Left cardiac atrium (tissue), 4 donors: ENCODE measurements at regions not wholly inside any gene's neighbourhood (a gene's known extent, or its start where the extent isn't known, plus 50 kb on each side); places are given as distances from the start of the nearest gene placed in this dataset.

Source experiments
- ATAC-seq, 2 donors: fragments of 200-7000 bp; cut with Tn5 transposase; one replicate each; pipeline ENCODE4 v1.9.1; 2020; ENCODE audit warnings: mild to moderate bottlenecking in 2 of 2, moderate library complexity in 2 of 2
- DNase-seq: peaks from one replicate; pipeline ENCODE4 v3.0.0-alpha.2; 2020
- intact Hi-C, 2 donors: fragments of 100-400 bp; cut with DNase I; formaldehyde crosslinking; loops; one replicate each; pipeline versions ENCODE4 v1.14.1 to v1.15.1; 2022 to 2023
- donor health status: DM: no; HTN: yes; CAD: no.
- donor health status: DM: no; HTN: yes; CAD: no; lungs with severe emphysema.
- donor health status: DM: yes; HTN: yes; CAD: no.
- donor health status: Dilated cardiomyopathy.

DNA sequence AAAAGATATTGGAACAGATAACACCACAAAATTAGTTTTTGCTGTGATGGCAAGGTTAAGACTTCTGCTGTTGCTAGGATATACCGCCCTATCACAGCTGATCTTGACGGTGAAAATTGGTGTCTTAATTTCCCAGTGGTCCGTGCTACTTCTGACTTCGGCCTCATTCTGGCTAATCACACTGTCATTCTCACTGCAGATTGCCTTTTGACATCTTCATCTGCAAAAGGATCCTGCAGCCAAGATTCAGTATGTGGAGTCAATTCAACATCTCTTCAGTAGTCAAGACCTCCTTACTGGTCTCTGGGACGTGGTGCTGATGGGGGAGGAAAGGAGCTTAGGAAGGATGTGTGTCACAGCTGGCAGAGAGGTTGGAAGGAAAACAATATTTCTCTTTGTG, 438.6 kb downstream of the WDR72 start:
- no peak for DNase-seq
- ATAC-seq: no peak
- intact Hi-C loops: no loop called here

DNA sequence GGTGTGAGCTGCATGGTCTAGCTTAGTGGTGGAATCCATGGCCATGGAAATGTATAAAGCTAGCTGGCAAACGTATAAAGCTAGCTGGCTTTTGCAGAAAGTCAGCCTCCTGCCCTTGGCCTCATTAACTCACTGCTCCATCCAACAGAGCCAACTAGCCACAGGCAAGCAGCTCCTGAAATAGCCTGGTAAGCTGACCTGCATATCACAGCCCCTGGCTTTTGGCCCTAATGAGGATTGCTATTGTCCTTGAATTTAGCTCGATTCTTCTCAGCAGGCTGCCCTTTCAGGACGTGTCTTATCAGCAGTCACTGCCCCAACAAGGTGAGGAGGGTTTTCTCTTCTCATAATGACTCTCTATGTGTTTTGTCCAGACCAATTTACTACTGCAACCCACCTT, 446.8 kb downstream of the WDR72 start:
- ATAC-seq: no peak
- intact Hi-C loops: no loop called here
- no peak for DNase-seq

DNA sequence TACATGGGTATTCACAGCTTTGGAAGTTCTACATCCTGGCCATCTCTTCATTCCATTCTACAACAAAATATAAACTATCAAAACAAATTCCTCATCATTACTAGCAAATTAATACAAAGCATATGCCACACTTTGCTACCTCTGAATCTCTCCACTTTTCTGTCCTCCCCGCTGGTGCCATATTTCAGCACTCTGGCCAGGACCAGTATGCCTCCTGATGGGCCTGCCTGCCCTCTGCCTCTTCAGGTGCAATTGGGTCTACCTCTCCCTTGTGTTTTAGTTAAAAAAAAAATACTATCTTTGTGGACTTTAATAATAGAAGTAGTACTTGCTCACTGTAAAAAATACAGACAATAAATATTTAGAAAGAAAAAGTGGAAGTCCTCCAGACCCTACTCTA, 448.8 kb downstream of the WDR72 start:
- DNase-seq (no peak), ATAC-seq (no peak)
- intact Hi-C loops: no loop called here

DNA sequence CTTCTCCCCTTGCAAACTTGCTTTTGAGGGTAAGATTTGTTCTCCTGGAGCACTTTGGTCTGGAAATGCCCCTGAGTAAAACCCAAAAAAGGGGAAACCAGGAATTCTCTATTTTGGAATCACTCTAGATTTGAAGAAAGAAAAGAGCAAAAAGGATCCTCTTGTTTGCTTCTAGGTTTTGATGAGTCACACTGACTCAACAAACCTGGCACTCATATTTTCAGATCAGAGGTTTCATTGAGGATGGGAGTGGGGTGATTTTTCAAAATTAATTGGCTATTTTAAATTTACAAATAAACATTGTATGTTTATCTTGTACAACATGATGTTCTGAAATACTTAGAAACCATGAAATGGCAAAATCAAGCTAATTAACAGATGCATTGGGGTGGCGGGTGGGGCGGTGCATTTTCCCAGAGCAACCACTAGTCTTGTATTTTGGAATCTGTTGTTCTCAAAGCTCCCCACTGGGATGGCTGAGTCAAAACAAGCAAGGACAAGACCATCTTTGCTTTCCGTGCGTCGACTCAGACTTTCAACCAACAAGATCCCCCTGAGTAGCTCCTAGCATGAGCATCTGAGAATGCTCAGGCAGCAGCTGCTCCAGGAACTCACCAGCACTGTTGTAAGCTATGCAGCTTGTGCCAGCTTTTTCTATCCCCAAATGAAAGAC, 451.4 kb downstream of the WDR72 start:
- intact Hi-C loops: no loop called here
- ATAC-seq: no peak
- no peak for DNase-seq

DNA sequence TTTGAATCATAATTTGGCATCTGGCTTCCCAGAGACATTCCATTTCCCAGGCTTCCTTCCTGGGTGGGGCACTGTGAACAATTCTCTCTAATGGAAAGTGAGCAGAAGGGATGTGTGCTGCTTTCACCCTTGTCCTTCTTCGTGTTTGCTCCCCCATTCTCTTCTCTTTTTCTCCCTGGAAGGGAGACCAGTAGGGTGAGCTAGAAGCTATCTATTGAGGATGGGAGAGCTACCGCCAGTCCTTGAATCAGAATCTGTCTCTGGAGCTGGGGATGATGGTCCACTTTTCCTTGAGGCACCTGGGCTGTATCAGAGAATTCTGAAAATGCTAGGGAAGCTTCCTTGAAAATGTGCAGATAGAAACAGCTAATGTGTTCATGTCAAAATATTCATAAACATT, 453.9 kb downstream of the WDR72 start:
- no peak for DNase-seq
- ATAC-seq: no peak
- intact Hi-C loops: no loop called here

DNA sequence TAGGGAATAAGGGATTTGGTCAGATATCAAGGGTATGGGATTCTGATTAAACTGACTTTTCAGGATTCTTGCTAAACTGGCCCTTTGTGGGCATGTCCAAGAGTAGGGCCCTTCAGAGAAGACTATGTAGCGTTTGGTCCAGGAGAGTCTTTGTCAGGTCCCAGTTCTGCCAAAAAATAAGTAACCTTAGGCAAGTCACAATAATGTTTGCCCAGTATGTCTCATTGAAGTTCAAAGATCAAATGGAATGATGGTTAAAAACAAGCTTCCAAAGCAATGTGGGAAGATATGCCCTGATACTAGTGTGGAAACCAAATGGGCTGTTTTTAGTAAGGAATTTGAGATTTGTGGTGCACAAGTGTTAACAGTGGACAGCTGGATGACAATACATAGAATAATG, 454.4 kb downstream of the WDR72 start:
- intact Hi-C loops: no loop called here

DNA sequence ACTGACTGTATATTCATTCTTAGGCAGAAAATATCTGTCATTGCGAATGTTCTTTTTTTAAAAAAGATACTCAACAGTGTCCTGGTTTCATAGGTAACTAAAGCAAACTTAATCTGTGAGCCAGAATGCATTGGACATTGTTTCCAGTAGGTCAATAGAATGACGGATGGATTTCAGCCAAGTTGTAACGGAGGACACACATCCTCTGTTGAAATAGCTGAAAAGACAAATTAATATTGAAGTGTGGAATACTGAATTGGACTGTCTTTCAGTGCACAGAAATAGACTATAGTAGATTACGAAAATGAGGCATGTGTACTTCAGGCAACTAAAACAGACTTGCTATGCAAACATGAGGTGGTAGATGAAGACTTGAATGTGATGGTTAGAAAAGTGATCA, 461.6 kb downstream of the WDR72 start:
- no peak for DNase-seq
- ATAC-seq: no peak
- intact Hi-C loops: no loop called here

More for the DNA sequence above, 454.4 kb downstream of the WDR72 start:
- ATAC-seq (no peak), DNase-seq (no peak)

DNA sequence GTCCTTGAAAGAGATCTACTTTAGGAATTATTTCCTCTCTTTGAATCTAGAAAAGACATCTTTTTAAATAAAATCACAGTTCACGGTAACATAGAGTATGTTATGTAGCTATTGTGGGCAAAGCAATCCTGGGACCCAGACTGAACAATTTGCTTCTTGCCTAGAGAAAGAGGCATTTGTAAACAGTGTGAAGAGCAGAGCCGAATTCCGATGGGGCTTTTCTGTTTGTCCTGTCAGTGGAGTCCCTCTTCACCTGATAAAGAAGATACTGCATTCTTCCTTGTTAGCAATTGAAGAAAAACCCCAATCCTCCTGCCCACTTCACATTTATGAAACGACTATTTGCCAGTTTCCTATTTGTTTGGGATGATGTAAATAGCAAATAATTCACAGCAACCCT, 462.9 kb downstream of the WDR72 start:
- ATAC-seq: no peak
- intact Hi-C loops: no loop called here
- DNase-seq: no peak

DNA sequence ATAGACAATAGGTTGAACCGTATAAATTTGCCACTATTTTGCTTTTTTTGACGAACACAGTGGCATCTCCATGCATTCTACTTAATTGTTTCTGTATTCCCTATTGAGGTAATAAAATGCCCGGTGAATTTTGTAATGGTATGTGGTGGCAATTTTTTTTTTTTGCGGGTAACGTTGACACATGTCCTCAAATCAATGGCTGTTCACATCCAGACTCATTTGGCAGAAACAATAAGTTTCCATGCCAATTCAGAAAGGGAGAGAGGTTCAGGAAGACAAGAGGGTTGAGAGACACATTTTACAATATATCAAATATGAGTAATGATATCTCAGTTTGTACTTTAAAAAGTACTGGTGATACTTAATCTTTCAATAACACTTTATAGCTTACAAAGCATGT, 463.9 kb downstream of the WDR72 start:
- ATAC-seq (no peak), DNase-seq (no peak)
- intact Hi-C loops: no loop called here

DNA sequence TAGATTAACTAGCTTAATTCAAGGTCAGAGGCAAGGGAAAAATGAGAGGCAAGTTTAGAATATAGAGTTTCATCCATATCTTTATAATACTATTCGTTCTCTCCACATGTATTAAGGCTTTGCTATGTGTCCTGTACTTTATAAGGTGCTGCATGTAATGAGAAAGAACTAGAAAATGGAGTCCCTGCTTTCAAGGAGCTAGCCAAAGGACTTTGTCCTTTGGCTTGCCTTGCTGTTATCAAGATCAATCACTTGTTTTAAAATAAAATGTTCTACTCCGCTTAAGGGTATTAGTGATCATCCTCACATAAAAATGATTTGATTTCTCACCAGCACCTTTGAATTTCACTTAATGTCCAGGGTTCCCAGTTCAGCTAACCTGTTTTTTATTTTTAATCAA, 470.9 kb downstream of the WDR72 start:
- intact Hi-C loops: no loop called here
- ATAC-seq (no peak), DNase-seq (no peak)

DNA sequence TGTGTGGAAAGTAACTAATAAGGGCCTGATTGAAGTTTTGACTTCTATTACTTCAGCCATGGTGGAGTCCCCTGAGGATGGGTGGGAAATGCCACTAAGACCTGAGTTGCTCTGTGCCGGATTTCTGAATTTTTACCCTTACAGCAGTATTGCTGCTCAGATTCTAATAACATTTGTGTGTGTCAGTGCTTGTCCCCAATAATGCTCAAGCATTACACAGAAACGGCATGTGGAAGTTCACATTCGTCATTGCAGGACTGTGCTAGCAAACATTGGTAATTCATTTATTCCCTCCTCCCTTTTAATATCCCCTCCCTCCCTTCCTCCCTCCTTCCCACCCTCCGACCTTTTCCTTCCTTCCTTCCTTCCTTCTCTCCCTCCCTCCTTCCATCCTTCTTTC, 484.5 kb upstream of the ONECUT1 start:
- no peak for DNase-seq
- intact Hi-C loops: no loop called here
- no peak for ATAC-seq

DNA sequence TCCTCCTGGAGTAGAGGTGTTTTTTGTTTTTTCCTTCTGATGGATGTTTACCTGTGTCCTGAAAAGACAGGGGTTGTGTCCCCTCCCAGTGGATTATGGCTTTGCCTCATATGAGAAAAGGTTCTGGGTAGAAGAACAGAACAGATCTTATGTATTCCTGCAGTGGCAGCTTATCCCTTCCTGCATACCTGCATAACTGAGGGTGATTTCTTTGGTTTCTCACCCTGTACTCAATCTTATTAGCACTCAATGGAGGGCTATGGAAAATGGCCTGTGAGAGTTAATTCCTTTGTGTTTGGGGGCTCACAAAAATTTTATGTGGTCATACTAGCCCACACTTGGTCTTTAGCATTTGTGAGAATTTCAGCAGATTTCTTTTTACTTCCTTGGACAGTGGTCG, 482.0 kb upstream of the ONECUT1 start:
- intact Hi-C loops: no loop called here
- DNase-seq (no peak), ATAC-seq (no peak)

DNA sequence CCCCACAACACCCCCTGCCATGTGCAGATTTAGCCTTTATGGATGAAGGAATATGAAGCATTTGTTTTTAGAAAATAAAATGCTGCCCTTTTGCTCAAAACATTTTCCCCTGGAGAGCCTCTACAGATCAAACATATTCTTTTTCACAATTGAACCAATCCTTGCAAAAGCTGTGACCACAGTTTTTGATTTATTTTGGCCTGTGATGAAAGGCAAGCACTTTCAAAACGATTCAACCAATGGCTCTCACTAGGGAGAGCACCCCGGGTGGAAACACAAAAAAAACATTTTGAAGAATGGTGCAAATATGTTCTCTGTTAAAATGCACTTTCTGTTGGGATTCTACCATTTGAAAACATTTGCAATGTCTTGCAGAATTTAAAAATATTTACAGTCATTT, 476.0 kb upstream of the ONECUT1 start:
- no peak for DNase-seq
- intact Hi-C loops: no loop called here
- no peak for ATAC-seq

DNA sequence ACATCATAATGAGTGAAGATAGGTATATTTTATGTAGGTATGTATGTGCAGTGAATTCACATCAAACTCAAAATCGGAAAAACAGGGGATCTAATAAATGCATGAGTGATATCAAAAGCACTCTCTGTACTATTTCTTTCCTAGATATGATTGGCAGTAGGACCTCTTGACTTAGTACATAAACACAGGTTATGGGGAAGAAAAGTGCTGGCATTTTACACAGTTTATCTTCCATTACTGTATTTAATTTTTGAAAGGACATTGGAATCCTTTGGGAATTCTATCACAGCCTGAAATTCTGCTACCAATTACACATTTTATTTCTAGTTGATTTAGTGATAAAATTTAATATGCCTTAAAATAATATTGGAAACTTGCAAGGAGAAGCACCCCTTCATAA, 470.5 kb upstream of the ONECUT1 start:
- intact Hi-C loops: no loop called here
- DNase-seq (no peak), ATAC-seq (no peak)

DNA sequence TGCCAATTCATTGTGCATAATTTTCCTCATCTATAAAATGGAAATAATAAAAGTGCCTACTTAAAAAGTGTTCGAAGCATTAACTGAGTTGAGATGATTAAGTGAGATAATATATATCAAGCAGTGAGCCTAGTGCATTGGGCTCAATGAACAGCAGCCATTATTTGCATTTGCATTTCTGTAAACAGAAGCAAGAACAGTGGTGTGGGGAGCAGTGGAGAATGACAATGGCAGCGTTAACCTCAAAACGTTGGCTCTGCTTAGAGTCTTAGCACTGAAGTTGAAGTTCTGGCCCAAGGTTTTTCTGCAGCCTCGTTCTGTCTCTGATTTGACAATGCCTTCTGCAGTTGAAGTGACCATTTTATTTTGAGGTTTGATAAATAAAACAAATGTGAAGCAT, 466.3 kb upstream of the ONECUT1 start:
- intact Hi-C loops: no loop called here
- no peak for ATAC-seq
- no peak for DNase-seq

DNA sequence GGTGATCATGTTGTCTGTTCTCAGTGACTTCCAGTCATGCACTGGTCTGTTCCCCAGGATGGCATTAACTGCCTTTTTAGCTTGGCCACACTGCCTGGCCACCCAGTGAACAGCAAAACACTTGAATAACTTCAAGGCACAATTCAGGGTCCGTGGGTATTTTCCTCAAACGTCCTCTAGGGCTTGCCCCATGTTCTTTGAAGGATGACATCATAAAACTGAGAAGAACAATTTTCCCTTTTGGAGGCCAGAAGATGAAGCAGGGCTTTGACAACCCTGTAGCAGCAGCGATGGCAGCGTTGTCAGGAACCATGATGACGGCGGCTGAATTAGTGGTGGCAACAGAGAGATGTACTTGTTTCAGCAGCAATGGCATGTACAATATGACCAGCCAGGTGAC, 465.9 kb upstream of the ONECUT1 start:
- intact Hi-C loops: no loop called here
- DNase-seq (no peak), ATAC-seq (no peak)

DNA sequence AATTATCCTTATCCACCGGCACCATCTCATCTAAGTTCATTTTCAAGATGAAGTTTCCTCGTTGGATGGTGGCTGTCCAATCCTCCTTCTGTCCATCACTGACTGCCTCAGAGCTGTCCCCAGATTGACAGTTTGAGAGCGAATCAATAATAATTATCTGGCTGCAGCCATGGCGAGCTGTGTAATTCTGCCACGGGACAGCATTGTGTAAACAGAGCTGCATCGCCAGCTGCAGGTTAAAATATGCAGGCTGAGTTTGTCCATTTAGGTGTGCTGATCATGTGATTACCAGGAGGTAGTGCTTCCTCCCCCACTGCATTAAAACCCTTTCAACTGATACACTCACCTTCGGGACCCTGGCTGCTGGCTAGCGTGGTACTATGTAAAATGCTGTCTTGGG, 461.9 kb upstream of the ONECUT1 start:
- ATAC-seq (no peak), DNase-seq (no peak)
- intact Hi-C loops: no loop called here

DNA sequence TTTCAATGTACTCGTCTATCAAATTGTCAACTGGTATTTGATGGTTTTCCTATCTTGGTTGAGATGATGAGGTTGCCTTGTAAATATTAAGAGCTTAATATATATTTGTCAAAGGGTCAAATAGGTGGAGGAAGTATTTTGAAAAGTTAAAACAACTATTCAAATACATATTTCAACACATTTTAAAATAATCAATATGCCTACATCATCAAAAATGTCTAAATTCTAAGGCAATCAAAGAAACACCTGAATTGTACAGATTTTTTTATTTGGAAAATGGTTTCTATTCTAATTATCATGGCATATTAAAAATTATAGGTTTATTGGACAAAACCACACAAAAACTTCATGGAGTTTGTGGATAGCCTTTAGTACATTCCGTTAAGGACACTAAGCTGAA, 461.4 kb upstream of the ONECUT1 start:
- intact Hi-C loops: no loop called here
- ATAC-seq: no peak

DNA sequence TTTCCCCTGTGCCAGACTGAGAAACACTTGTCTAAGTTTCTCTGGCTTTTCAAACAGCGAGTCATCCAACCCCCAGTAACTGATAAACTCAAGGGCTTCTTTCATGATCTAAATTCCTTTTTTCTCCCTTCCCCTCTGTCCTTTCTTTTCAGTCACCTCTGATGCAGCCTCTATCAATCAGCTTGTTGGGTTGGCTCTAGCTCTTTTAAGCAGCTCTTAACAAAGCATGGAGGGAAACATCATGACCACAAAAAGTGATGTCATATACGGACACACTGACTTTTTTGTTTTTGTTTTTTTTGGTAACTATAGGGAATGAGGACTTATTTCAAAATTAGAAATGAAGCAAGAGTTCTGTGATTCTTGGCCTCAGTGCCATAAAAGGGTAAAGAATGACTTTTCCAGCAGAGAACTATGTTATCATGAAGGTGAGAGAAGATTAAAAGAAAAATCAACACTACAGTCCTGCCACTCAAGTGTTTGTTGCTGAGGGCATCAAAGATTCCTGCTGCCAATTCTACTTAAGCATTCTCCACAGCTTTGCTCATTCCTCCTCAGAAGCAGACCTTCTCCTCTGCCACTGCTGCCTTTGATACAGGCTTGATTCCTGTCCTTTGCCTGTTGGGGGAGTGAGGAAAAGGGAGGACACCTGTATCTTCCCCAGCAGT, 457.0 kb upstream of the ONECUT1 start:
- ATAC-seq (peak in 1 of 2 donors; percentile 59), DNase-seq (no peak)
- intact Hi-C loops: no loop called here

More for the DNA sequence above, 461.4 kb upstream of the ONECUT1 start:
- DNase-seq: no peak

DNA sequence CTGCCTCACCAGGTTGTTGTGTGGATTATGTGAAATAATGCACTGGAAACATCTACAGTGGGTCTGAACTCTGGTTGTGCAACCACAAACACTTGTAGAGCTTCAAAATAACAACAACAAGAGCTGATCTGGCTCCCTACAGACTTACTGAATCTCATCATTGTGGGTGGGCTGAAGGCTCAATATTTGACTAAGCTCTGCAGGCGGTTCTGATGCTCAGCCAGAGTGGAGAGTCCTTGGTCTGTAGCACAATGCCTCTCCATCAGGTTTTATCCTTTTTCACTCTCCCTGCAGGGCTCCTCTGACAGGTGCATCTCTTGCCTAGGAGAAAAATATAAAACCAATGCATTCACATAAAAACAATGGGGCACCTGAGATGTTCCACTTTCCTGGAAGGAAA, 456.3 kb upstream of the ONECUT1 start:
- DNase-seq (no peak), ATAC-seq (no peak)
- intact Hi-C loops: no loop called here

DNA sequence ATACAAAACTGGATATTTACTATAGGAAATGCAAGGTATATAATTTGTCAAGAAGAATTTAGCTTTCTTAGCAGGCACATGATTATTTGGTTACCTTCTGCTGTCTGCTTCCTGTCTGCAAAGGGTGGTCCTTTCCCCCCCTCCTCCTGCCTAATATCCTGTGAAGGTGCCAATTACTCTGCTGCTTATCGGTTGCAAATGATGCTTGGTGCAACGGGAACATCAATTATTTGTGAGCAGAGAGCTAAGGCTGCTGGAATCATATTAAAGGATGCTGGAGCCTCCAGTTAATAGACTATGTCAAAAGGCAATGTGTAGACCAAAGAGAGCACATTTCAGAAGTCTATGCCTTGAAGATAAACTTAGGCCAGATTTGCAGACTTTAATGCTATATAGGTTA, 443.7 kb upstream of the ONECUT1 start:
- ATAC-seq (no peak), DNase-seq (no peak)
- intact Hi-C loops: no loop called here

DNA sequence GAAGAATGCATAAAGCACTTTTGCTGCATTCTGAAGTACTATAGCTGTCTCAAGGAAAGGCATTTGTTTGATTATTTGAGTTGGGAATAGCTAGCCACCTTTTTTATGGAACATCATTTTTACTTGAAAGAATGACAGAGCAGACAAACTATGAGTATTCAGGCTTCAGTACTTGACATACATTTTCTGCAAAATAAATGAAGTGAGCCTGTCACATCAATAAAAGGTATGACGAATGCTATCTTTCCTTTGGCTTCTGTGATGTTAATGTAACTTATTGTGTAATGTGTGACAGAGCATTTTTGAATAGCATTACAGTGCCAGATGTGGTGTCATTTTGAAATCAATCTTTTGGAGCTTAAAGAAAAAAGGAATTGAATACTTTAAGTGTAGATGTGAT, 440.3 kb upstream of the ONECUT1 start:
- DNase-seq (no peak), ATAC-seq (no peak)
- intact Hi-C loops: no loop called here
